HCT116 (cell line): ENCODE measurements at regions not wholly inside any gene's neighbourhood (a gene's known extent, or its start where the extent isn't known, plus 50 kb on each side); places are given as distances from the start of the nearest gene placed in this dataset.

ENCODE experiments used
- ATAC-seq: fragments of 200-7000 bp; cut with Tn5 transposase; 2 replicates; pipeline ENCODE4 v1.9.1; 2020; ENCODE audit warnings: mild to moderate bottlenecking, moderate library complexity
- BruUV-seq: library from RNA; stranded (reverse); fragments of 400-500 nt; replicated peaks from 2 replicates; lab custom pipeline; 2021; lab: Mats Ljungman, UMichigan
- CTCF ChIA-PET: fragments of 300-600 bp; sonication (Branson Sonifier 250); formaldehyde crosslinking; loops from one replicate; lab custom pipeline; 2021; ENCODE audit warnings: antibody characterized with exemption; lab: Charles Lee
- POLR2A ChIA-PET: fragments of 300-600, 350-600 bp; sonication (Branson Sonifier 250); formaldehyde crosslinking; loops from one replicate; lab custom pipeline; 2021; ENCODE audit warnings: antibody characterized with exemption; lab: Charles Lee
- RAD21 ChIA-PET, 2 experiments: fragments of 300-600 bp; sonication (Branson Sonifier 250); formaldehyde crosslinking; loops; one replicate each; lab custom pipeline; 2023; ENCODE audit warnings: low total read pairs in 2 of 2; ENCODE audit not compliant: uncharacterized antibody in 2 of 2, unreplicated experiment in 2 of 2, low non-redundant PET in 1 of 2; lab: Charles Lee
- DNase-seq: peaks from one replicate; pipeline ENCODE4 v3.0.0-alpha.2; 2010; ENCODE audit warnings: low read depth, low spot score
- H2AFZ ChIP-seq: fragments of 200-600 bp; shearing (Covaris generic), sonication (generic); 2 replicates; pipeline ENCODE4 v1.6.1; 2017; ENCODE audit warnings: low read depth, mixed run types, mixed read lengths, antibody characterized with exemption, low read length; ENCODE audit not compliant: poor library complexity, severe bottlenecking
- H3K27ac ChIP-seq: 2 replicates; pipeline ENCODE4 v1.5.1; 2012; ENCODE audit warnings: low read depth, low read length
- H3K27me3 ChIP-seq: fragments of 200-600 bp; sonication (generic); 2 replicates; pipeline ENCODE4 v1.6.1; 2016; ENCODE audit warnings: mixed run types, low read length, mixed read lengths; ENCODE audit not compliant: insufficient read depth
- H3K36me3 ChIP-seq, 2 experiments: fragments of 200-500 bp in 1 of 2; fragments of 200-600 bp in 1 of 2; sonication (Bioruptor generic) in 1 of 2; sonication (generic) in 1 of 2; 2 replicates each; pipeline versions ENCODE4 v1.5.1 to v1.6.1; 2014 to 2016; ENCODE audit warnings: low read length in 2 of 2, inconsistent platforms in 1 of 2, mixed read lengths in 1 of 2, mixed run types in 1 of 2; ENCODE audit not compliant: insufficient read depth in 2 of 2, control insufficient read depth in 1 of 2
- H3K4me1 ChIP-seq, 2 experiments: fragments of 200-600 bp in 1 of 2; sonication (generic) in 1 of 2; 2 replicates each; pipeline versions ENCODE4 v1.5.1 to v1.6.1; 2012 to 2017; ENCODE audit warnings: low read length in 2 of 2, inconsistent platforms in 1 of 2, mild to moderate bottlenecking in 1 of 2, mixed read lengths in 1 of 2, mixed run types in 1 of 2, moderate library complexity in 1 of 2; ENCODE audit not compliant: insufficient read depth in 2 of 2, control insufficient read depth in 1 of 2
- H3K4me2 ChIP-seq: fragments of 200-600 bp; sonication (generic); 2 replicates; pipeline ENCODE4 v1.6.1; 2017; ENCODE audit warnings: mixed run types, low read length, mixed read lengths
- H3K4me3 ChIP-seq, 2 experiments: fragments of 200-600 bp in 1 of 2; sonication (generic) in 1 of 2; replicated peaks in 1 of 2; 2 replicates each; pipeline ENCODE4 v1.5.1; 2011 to 2016; ENCODE audit warnings: low read length in 2 of 2, control low read depth in 1 of 2, low read depth in 1 of 2, mild to moderate bottlenecking in 1 of 2, mixed read lengths in 1 of 2, mixed run types in 1 of 2
- H3K79me2 ChIP-seq: fragments of 200-600 bp; sonication (generic); 2 replicates; pipeline ENCODE4 v1.6.1; 2017; ENCODE audit warnings: mild to moderate bottlenecking, mixed run types, low read length, moderate library complexity, mixed read lengths; ENCODE audit not compliant: insufficient read depth
- H3K9ac ChIP-seq: fragments of 200-600 bp; sonication (generic); 2 replicates; pipeline ENCODE4 v1.6.1; 2016; ENCODE audit warnings: low read length, mixed read lengths
- H3K9me2 ChIP-seq: fragments of 200-600 bp; sonication (generic), shearing (Covaris generic); 2 replicates; pipeline ENCODE4 v1.6.1; 2017; ENCODE audit warnings: mixed run types, mild to moderate bottlenecking, moderate library complexity; ENCODE audit not compliant: insufficient read depth
- H3K9me3 ChIP-seq, 2 experiments: fragments of 200-500 bp in 1 of 2; fragments of 200-600 bp in 1 of 2; sonication (Bioruptor generic) in 1 of 2; sonication (generic) in 1 of 2; 2 replicates each; pipeline ENCODE4 v1.6.1; 2014 to 2017; ENCODE audit warnings: low read length in 2 of 2, mixed read lengths in 2 of 2, inconsistent platforms in 1 of 2, low read depth in 1 of 2, mild to moderate bottlenecking in 1 of 2, mixed run types in 1 of 2, moderate library complexity in 1 of 2; ENCODE audit not compliant: control insufficient read depth in 1 of 2, insufficient read depth in 1 of 2
- H4K20me1 ChIP-seq: fragments of 200-600 bp; sonication (generic), shearing (Covaris generic); 2 replicates; pipeline ENCODE4 v1.6.1; 2017; ENCODE audit warnings: mixed run types, mild to moderate bottlenecking, moderate library complexity; ENCODE audit not compliant: insufficient read depth
- CBX3 ChIP-seq: IDR thresholded peaks from 2 replicates; pipeline ENCODE4 v1.6.1; 2012; ENCODE audit warnings: low read depth
- CEBPB ChIP-seq: IDR thresholded peaks from 2 replicates; pipeline ENCODE4 v1.6.1; 2012; ENCODE audit warnings: low read depth
- EGR1 ChIP-seq: IDR thresholded peaks from 2 replicates; pipeline ENCODE4 v1.6.1; 2012; ENCODE audit warnings: low read depth
- EZH2phosphoT487 ChIP-seq: fragments of 200-600 bp; IDR thresholded peaks from 2 replicates; pipeline ENCODE4 v1.6.1; 2018; ENCODE audit warnings: antibody characterized with exemption, borderline replicate concordance
- MAX ChIP-seq: IDR thresholded peaks from 2 replicates; pipeline ENCODE4 v1.6.1; 2012
- POLR2AphosphoS5 ChIP-seq: IDR thresholded peaks from 2 replicates; pipeline ENCODE4 v1.6.1; 2011; ENCODE audit warnings: mild to moderate bottlenecking, low read depth, low read length, moderate library complexity
- SP1 ChIP-seq: IDR thresholded peaks from 2 replicates; pipeline ENCODE4 v1.6.1; 2012; ENCODE audit warnings: low read depth
- ZBTB33 ChIP-seq: IDR thresholded peaks from 2 replicates; pipeline ENCODE4 v1.6.1; 2011; ENCODE audit warnings: mild to moderate bottlenecking, low read length, moderate library complexity; ENCODE audit not compliant: insufficient replicate concordance; ENCODE audit errors: extremely low read depth
- ZFX ChIP-seq: fragments of 450-650 bp; IDR thresholded peaks from 2 replicates; pipeline ENCODE4 v1.6.1; 2017
- intact Hi-C: fragments of 100-400 bp; cut with micrococcal nuclease; formaldehyde crosslinking; loops from 2 replicates; pipeline ENCODE4 v1.10.0; 2022

- Histone ChIP-seq H3K4me2 (no peak overlapping the region), H3K9me3 (no peaks in the 10 kb centered on the region), H4K20me1 (no peaks in the 10 kb centered on the region), H3K4me3 (no peak overlapping the region), H3K79me2 (no peaks in the 10 kb centered on the region), H3K9ac (no peak overlapping the region), H3K36me3 (no peaks in the 10 kb centered on the region), H3K9me2 (no peaks in the 10 kb centered on the region), H3K27me3 (no peaks in the 10 kb centered on the region), H2AFZ (no peak overlapping the region), H3K4me1 (no peaks in the 10 kb centered on the region), H3K27ac (no peak overlapping the region)
- TF ChIP-seq ZFX (no peak), ZBTB33 (no peak), CBX3 (no peak), EGR1 (no peak), EZH2phosphoT487 (no peak), POLR2AphosphoS5 (no peak)
- CTCF ChIA-PET, result no interaction called here
- ATAC-seq, result no peak
- DNase-seq, result no peak
- POLR2A ChIA-PET, result no interaction called here
- RAD21 ChIA-PET, result no interaction called here
- BruUV-seq, result no TSS peak
- intact Hi-C loops, result no loop called here
Measured at GRCh38 chr11:71108013-71108865, 144.1 kb downstream of the SHANK2 start.

GRCh38 chr11:71106671-71107070 is 145.7 kb downstream of the SHANK2 start:
- Histone ChIP-seq H3K4me3 (no peak overlapping the region), H3K27me3 (no peaks in the 10 kb centered on the region), H3K27ac (no peak overlapping the region), H3K79me2 (no peaks in the 10 kb centered on the region), H3K4me1 (no peaks in the 10 kb centered on the region), H3K9ac (no peak overlapping the region), H3K36me3 (no peaks in the 10 kb centered on the region), H4K20me1 (no peaks in the 10 kb centered on the region), H3K9me2 (no peaks in the 10 kb centered on the region), H2AFZ (no peak overlapping the region), H3K9me3 (no peaks in the 10 kb centered on the region), H3K4me2 (no peak overlapping the region)
- TF ChIP-seq MAX (no peak), SP1 (no peak), CEBPB (no peak)
- intact Hi-C loops, result no loop called here
- ATAC-seq (no peak), DNase-seq (no peak)
- POLR2A ChIA-PET, result no interaction called here
- CTCF ChIA-PET, result no interaction called here
- RAD21 ChIA-PET, result no interaction called here
- no TSS peak for BruUV-seq
